ENCODE measurements at regions not wholly inside any gene's neighbourhood (a gene's known extent, or its start where the extent isn't known, plus 50 kb on each side); places are given as distances from the start of the nearest gene placed in this dataset.

DNA sequence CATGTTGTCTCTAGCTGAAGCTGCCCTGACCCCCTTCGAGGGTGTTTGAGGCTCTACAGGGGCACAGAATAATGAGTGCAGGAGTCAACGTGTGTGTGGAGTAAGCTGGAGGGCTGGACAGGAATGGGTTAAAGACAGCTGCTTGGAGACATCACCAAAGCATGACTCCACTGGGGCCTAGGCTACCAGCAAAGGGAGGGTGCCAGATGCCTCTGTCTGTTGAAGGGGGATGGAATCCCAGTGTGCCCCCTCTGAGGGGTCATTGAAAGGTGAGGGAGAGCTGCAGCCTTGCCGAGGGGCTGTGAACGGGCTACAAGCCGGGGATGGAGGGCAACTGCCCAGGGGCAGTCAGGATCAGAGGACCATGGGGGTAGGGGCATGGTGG is 51.7 kb upstream of the PODXL start:
- Mint-ChIP-seq H3K27me3 (ENCODE audit: low read depth) (peaks cover 3% of the 10 kb centered on the region), H3K4me3 (no peak overlapping the region), H3K27ac (peak overlapping the region; percentile 100), H3K4me1 (peaks cover 66% of the 10 kb centered on the region), H3K9me3 (no peaks in the 10 kb centered on the region), H3K36me3 (no peaks in the 10 kb centered on the region)
- TF ChIP-seq TEAD1 (CRISPR knock-in tag; IDR thresholded peaks at IDR 0.05) (0 out of 2 replicates have a peak, but pooled peaks have one; percentile 25), ATF3 (CRISPR knock-in tag; conservative IDR thresholded peaks at IDR 0.05) (no peak), EMX1 (CRISPR knock-in tag; IDR thresholded peaks at IDR 0.05) (no peak), NFATC4 (CRISPR knock-in tag; IDR thresholded peaks at IDR 0.05) (no peak), TCF7 (CRISPR knock-in tag; IDR thresholded peaks at IDR 0.05; ENCODE audit: low read depth) (no peak)
- TF ChIP-seq, protein P1, sequence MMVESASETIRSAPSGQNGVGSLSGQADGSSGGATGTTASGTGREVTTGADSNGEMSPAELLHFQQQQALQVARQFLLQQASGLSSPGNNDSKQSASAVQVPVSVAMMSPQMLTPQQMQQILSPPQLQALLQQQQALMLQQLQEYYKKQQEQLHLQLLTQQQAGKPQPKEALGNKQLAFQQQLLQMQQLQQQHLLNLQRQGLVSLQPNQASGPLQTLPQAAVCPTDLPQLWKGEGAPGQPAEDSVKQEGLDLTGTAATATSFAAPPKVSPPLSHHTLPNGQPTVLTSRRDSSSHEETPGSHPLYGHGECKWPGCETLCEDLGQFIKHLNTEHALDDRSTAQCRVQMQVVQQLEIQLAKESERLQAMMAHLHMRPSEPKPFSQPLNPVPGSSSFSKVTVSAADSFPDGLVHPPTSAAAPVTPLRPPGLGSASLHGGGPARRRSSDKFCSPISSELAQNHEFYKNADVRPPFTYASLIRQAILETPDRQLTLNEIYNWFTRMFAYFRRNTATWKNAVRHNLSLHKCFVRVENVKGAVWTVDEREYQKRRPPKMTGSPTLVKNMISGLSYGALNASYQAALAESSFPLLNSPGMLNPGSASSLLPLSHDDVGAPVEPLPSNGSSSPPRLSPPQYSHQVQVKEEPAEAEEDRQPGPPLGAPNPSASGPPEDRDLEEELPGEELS (CRISPR knock-in tag; IDR thresholded peaks at IDR 0.05) = no peak
- DNase-seq (ENCODE audit: low spot score) = no peak
- ChIA-PET POLR2A (no interaction called here), CTCF (interaction anchor here (0.6 to 8.8 kb wide), 5 partner anchors 9 to 1002 kb away, joined by 3 to 91 read pairs (median 6); no protein-coding TSS in a partner anchor)
- ATAC-seq = no peak

GRCh38 chr7:131607291-131608115 is 51.1 kb upstream of the PODXL start:
- CTCF ChIA-PET = interaction anchor here (0.6 to 8.8 kb wide), 6 partner anchors 10 to 1002 kb away, joined by 3 to 91 read pairs (median 6); no protein-coding TSS in a partner anchor
- H3K9me3 Mint-ChIP-seq = no peaks in the 10 kb centered on the region
- TF ChIP-seq NFATC4 (CRISPR knock-in tag; IDR thresholded peaks at IDR 0.05) (no peak), CDX4 (CRISPR knock-in tag; IDR thresholded peaks at IDR 0.05; ENCODE audit: borderline replicate concordance) (no peak), CTCF (IDR thresholded peaks at IDR 0.05) (no peak), SMAD4 (CRISPR knock-in tag; IDR thresholded peaks at IDR 0.05) (no peak), MXD4 (CRISPR knock-in tag; IDR thresholded peaks at IDR 0.05; ENCODE audit: borderline replicate concordance) (no peak), TP53 (CRISPR knock-in tag; IDR thresholded peaks at IDR 0.05) (no peak), ZNF396 (CRISPR knock-in tag; IDR thresholded peaks at IDR 0.05; ENCODE audit: borderline replicate concordance) (no peak), ATF3 (CRISPR knock-in tag; conservative IDR thresholded peaks at IDR 0.05) (no peak), KAT7 (CRISPR knock-in tag; IDR thresholded peaks at IDR 0.05; ENCODE audit: borderline replicate concordance) (no peak), NFE2L1 (CRISPR knock-in tag; IDR thresholded peaks at IDR 0.05) (no peak), ATF1 (CRISPR knock-in tag; IDR thresholded peaks at IDR 0.05) (no peak), ZNF416 (CRISPR knock-in tag; IDR thresholded peaks at IDR 0.05) (no peak), NFYB (CRISPR knock-in tag; conservative IDR thresholded peaks at IDR 0.05; ENCODE audit: low read depth) (no peak), ZNF219 (CRISPR knock-in tag; IDR thresholded peaks at IDR 0.05; ENCODE audit: borderline replicate concordance) (no peak)
- TF ChIP-seq, protein P2, sequence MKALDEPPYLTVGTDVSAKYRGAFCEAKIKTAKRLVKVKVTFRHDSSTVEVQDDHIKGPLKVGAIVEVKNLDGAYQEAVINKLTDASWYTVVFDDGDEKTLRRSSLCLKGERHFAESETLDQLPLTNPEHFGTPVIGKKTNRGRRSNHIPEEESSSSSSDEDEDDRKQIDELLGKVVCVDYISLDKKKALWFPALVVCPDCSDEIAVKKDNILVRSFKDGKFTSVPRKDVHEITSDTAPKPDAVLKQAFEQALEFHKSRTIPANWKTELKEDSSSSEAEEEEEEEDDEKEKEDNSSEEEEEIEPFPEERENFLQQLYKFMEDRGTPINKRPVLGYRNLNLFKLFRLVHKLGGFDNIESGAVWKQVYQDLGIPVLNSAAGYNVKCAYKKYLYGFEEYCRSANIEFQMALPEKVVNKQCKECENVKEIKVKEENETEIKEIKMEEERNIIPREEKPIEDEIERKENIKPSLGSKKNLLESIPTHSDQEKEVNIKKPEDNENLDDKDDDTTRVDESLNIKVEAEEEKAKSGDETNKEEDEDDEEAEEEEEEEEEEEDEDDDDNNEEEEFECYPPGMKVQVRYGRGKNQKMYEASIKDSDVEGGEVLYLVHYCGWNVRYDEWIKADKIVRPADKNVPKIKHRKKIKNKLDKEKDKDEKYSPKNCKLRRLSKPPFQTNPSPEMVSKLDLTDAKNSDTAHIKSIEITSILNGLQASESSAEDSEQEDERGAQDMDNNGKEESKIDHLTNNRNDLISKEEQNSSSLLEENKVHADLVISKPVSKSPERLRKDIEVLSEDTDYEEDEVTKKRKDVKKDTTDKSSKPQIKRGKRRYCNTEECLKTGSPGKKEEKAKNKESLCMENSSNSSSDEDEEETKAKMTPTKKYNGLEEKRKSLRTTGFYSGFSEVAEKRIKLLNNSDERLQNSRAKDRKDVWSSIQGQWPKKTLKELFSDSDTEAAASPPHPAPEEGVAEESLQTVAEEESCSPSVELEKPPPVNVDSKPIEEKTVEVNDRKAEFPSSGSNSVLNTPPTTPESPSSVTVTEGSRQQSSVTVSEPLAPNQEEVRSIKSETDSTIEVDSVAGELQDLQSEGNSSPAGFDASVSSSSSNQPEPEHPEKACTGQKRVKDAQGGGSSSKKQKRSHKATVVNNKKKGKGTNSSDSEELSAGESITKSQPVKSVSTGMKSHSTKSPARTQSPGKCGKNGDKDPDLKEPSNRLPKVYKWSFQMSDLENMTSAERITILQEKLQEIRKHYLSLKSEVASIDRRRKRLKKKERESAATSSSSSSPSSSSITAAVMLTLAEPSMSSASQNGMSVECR (CRISPR knock-in tag; IDR thresholded peaks at IDR 0.05; ENCODE audit: borderline replicate concordance) = no peak
- TF ChIP-seq, protein P3, sequence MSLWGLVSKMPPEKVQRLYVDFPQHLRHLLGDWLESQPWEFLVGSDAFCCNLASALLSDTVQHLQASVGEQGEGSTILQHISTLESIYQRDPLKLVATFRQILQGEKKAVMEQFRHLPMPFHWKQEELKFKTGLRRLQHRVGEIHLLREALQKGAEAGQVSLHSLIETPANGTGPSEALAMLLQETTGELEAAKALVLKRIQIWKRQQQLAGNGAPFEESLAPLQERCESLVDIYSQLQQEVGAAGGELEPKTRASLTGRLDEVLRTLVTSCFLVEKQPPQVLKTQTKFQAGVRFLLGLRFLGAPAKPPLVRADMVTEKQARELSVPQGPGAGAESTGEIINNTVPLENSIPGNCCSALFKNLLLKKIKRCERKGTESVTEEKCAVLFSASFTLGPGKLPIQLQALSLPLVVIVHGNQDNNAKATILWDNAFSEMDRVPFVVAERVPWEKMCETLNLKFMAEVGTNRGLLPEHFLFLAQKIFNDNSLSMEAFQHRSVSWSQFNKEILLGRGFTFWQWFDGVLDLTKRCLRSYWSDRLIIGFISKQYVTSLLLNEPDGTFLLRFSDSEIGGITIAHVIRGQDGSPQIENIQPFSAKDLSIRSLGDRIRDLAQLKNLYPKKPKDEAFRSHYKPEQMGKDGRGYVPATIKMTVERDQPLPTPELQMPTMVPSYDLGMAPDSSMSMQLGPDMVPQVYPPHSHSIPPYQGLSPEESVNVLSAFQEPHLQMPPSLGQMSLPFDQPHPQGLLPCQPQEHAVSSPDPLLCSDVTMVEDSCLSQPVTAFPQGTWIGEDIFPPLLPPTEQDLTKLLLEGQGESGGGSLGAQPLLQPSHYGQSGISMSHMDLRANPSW (CRISPR knock-in tag; conservative IDR thresholded peaks at IDR 0.05; ENCODE audit: low read depth) = no peak

More at GRCh38 chr7:131607291-131608115, 51.1 kb upstream of the PODXL start:
- POLR2A ChIA-PET = no interaction called here
- Mint-ChIP-seq H3K27me3 (ENCODE audit: low read depth) (no peaks in the 10 kb centered on the region; the same call in 1 of the 2 replicates), H3K27ac (peak overlapping the region; percentile 100), H3K4me1 (peaks cover 68% of the 10 kb centered on the region), H3K36me3 (no peaks in the 10 kb centered on the region), H3K4me3 (no peak overlapping the region)
- DNase-seq (ENCODE audit: low spot score) (no peak), ATAC-seq (no peak)
